ENCODE measurements at regions not wholly inside any gene's neighbourhood (a gene's known extent, or its start where the extent isn't known, plus 50 kb on each side); places are given as distances from the start of the nearest gene placed in this dataset.
"Not testable (repeated sequence)": the region's sequence is repeated elsewhere in the genome, so short reads cannot be mapped to it uniquely, and the experiment has no call there.

- intact Hi-C loops (cut with micrococcal nuclease), result no loop called here
- Mint-ChIP-seq H3K4me1 (ENCODE audit: low read depth) (no peaks in the 10 kb centered on the region), H3K9me3 (no peaks in the 10 kb centered on the region), H3K36me3 (no peaks in the 10 kb centered on the region), H3K4me3 (no peak overlapping the region), H3K27me3 (peaks cover 30% of the 10 kb centered on the region), H3K27ac (no peak overlapping the region)
- POLR2A ChIA-PET, result no interaction called here
- CTCF ChIA-PET, result no interaction called here
- no peak for DNase-seq
Observed at GRCh38 chr6:16884526-16884925, 123.3 kb upstream of the ATXN1 start.

GRCh38 chr6:16883414-16883813 is 122.2 kb upstream of the ATXN1 start:
- intact Hi-C loops (cut with micrococcal nuclease), result no loop called here
- Mint-ChIP-seq H3K4me1 (ENCODE audit: low read depth) (no peaks in the 10 kb centered on the region), H3K36me3 (no peaks in the 10 kb centered on the region), H3K27ac (no peak overlapping the region), H3K9me3 (no peaks in the 10 kb centered on the region), H3K4me3 (no peak overlapping the region), H3K27me3 (peaks cover 30% of the 10 kb centered on the region)
- CTCF ChIA-PET, result no interaction called here
- DNase-seq, result no peak
- POLR2A ChIA-PET, result no interaction called here

GRCh38 chr6:16882230-16882629 is 121.0 kb upstream of the ATXN1 start:
- Mint-ChIP-seq H3K9me3 (peaks cover 10% of the 10 kb centered on the region), H3K4me3 (no peak overlapping the region), H3K36me3 (peaks cover 2% of the 10 kb centered on the region), H3K4me1 (ENCODE audit: low read depth) (no peaks in the 10 kb centered on the region), H3K27ac (no peak overlapping the region), H3K27me3 (peaks cover 41% of the 10 kb centered on the region)
- CTCF ChIA-PET, result interaction anchor here (1.0 kb wide), 1 partner anchor 87 kb away, joined by 3 read pairs; no protein-coding TSS in a partner anchor
- intact Hi-C loops (cut with micrococcal nuclease), result no loop called here
- DNase-seq, result no peak
- POLR2A ChIA-PET, result no interaction called here

DNA sequence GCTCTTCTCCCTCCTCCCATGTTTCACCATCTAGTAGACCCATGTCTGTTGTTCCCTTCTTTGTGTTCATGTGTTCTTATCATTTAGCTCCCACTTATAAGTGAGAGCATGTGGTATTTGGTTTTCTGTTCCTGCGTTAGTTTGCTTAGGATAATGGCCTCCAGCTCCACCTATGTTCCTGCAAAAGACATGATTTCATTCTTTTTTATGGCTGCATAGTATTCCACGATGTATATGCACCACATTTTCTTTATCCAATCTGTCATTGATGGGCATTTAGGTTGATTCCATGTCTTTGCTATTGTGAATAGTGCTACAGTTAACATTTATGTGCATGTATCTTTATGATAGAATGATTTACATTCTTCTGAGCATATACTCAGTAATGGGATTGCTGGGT is 115.6 kb upstream of the ATXN1 start:
- H3K4me3 Mint-ChIP-seq; POLR2A ChIA-PET; H3K36me3 Mint-ChIP-seq; DNase-seq; CTCF ChIA-PET; H3K27ac Mint-ChIP-seq; intact Hi-C loops (cut with micrococcal nuclease): not testable (repeated sequence)
- H3K27me3 Mint-ChIP-seq, result peaks cover 34% of the 10 kb centered on the region
- peaks cover 17% of the 10 kb centered on the region for H3K4me1 Mint-ChIP-seq (ENCODE audit: low read depth)
- peaks cover 16% of the 10 kb centered on the region for H3K9me3 Mint-ChIP-seq

DNA sequence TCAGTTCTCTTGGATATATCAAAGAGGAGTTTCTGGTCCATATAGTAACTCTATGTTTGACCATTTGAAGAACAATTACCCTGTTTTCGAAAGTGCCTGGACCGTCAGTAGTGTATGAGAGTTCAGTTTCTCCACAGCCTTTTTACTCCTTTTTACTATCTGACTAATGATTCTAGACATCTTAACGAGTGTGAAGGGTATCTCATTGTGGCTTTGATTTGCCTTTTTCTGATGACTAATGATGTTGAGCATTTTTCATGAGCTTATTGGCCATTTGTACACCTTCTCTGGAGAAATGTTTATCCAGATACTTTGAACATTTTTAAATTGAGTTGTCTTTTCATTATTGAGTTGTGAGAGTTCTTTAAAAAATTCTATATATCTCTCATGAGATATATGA is 114.9 kb upstream of the ATXN1 start:
- H3K27ac Mint-ChIP-seq, result no peak overlapping the region
- H3K4me3 Mint-ChIP-seq, result no peak overlapping the region
- intact Hi-C loops (cut with micrococcal nuclease), result no loop called here
- peaks cover 2% of the 10 kb centered on the region for H3K36me3 Mint-ChIP-seq
- ChIA-PET CTCF (no interaction called here), POLR2A (no interaction called here)
- peaks cover 16% of the 10 kb centered on the region for H3K9me3 Mint-ChIP-seq
- no peak for DNase-seq
- peaks cover 30% of the 10 kb centered on the region for H3K27me3 Mint-ChIP-seq
- peaks cover 17% of the 10 kb centered on the region for H3K4me1 Mint-ChIP-seq (ENCODE audit: low read depth)

DNA sequence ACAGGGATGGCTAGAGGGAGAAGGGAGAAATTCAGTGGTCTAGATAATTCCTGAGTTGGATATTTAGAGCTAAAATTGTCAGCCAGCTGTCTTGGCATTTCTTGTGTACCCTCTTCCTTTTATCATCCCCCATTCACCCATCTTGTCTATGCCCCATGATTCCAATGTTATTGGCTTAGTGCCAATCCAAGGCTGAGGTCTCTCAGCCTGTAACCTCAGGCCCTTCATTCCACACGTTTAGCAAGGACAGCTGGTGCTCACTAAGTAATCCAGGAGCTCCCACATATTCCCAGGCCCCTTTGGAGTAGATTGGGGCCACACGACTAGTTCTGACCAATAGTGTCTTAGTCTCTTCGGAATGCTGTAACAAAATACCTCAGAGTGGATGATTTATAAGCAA is 112.4 kb upstream of the ATXN1 start:
- H3K36me3 Mint-ChIP-seq, result peaks cover 2% of the 10 kb centered on the region
- H3K9me3 Mint-ChIP-seq, result peaks cover 16% of the 10 kb centered on the region
- intact Hi-C loops (cut with micrococcal nuclease), result no loop called here
- ChIA-PET CTCF (interaction anchor here (2.8 kb wide), 1 partner anchor 102 kb away, joined by 9 read pairs; no protein-coding TSS in a partner anchor), POLR2A (no interaction called here)
- H3K27me3 Mint-ChIP-seq, result peaks cover 26% of the 10 kb centered on the region
- H3K4me1 Mint-ChIP-seq (ENCODE audit: low read depth), result peaks cover 17% of the 10 kb centered on the region
- DNase-seq, result no peak
- H3K4me3 Mint-ChIP-seq, result no peak overlapping the region
- H3K27ac Mint-ChIP-seq, result no peak overlapping the region

DNA sequence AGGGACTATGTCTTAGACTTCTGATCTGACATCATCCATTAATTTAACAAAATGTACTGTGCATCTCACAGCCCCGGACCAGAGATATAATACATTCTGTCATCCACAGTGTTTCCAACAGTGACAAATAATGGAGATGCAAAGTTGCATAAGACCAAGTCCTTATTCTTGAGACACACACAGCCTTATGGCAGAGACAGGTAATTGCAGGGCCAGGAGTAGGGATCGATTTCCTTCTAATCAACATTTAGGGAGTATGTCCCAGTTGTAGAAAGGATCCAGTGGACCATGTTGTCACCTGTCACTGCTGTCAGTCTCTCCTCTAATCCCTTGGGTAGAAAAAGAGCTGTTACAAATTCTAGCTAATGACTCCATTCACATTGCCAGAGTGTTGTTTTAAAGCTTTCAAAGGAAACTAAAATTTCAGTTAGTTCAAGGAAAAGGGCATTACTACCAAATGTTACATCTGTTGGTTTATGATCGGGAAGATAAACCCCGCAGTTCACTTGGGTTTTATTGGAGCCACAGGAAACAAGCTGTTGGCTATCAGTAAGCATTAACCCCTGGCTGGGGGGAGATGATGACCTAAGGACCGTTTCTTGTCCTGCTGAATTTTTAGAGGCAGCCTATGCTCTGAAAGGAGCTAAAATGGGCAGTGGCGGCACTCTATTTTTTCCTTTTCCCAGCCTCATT is 111.4 kb upstream of the ATXN1 start:
- no peak overlapping the region for H3K27ac Mint-ChIP-seq
- DNase-seq, result no peak
- POLR2A ChIA-PET, result no interaction called here
- no peaks in the 10 kb centered on the region for H3K36me3 Mint-ChIP-seq
- no peak overlapping the region for H3K4me3 Mint-ChIP-seq
- CTCF ChIA-PET, result interaction anchor here (0.7 to 2.8 kb wide), 2 partner anchors 101 to 759 kb away, joined by 3 to 9 read pairs; no protein-coding TSS in a partner anchor
- peaks cover 17% of the 10 kb centered on the region for H3K4me1 Mint-ChIP-seq (ENCODE audit: low read depth)
- peaks cover 20% of the 10 kb centered on the region for H3K27me3 Mint-ChIP-seq
- intact Hi-C loops (cut with micrococcal nuclease), result no loop called here
- H3K9me3 Mint-ChIP-seq, result peaks cover 10% of the 10 kb centered on the region

DNA sequence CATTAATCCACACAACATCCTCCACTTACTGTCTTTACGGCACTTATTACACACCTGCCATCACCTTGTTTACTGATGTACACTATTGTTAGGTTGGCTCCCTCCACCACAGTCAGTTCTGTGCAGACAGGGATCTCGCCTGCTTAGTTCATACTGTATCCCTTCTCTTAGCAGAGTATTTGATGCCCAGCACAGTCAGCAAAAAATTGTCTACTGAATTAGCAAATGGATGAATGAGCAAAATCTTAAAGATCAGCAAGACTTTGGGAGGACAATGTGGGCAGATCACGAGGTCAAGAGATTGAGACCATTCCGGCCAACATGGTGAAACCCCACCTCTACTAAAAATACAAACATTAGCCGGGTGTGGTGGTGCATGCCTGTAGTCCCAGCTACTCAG is 109.8 kb upstream of the ATXN1 start:
- DNase-seq, result no peak
- Mint-ChIP-seq H3K27ac (no peak overlapping the region), H3K36me3 (no peaks in the 10 kb centered on the region), H3K4me3 (no peak overlapping the region), H3K27me3 (peaks cover 13% of the 10 kb centered on the region), H3K4me1 (ENCODE audit: low read depth) (peaks cover 10% of the 10 kb centered on the region), H3K9me3 (no peaks in the 10 kb centered on the region)
- intact Hi-C loops (cut with micrococcal nuclease), result no loop called here
- POLR2A ChIA-PET, result interaction anchor here (0.6 kb wide), 1 partner anchor 23 kb away, joined by 3 read pairs; no protein-coding TSS in a partner anchor
- CTCF ChIA-PET, result interaction anchor here (0.7 kb wide), 1 partner anchor 1280 kb away, joined by 3 read pairs; no protein-coding TSS in a partner anchor

GRCh38 chr6:16868968-16869367 is 107.7 kb upstream of the ATXN1 start:
- DNase-seq, result no peak
- H3K36me3 Mint-ChIP-seq, result no peaks in the 10 kb centered on the region
- POLR2A ChIA-PET, result no interaction called here
- CTCF ChIA-PET, result no interaction called here
- H3K9me3 Mint-ChIP-seq, result no peaks in the 10 kb centered on the region
- H3K27ac Mint-ChIP-seq, result no peak overlapping the region
- H3K27me3 Mint-ChIP-seq, result peaks cover 11% of the 10 kb centered on the region
- H3K4me1 Mint-ChIP-seq (ENCODE audit: low read depth), result no peaks in the 10 kb centered on the region
- no peak overlapping the region for H3K4me3 Mint-ChIP-seq
- intact Hi-C loops (cut with micrococcal nuclease), result no loop called here

- no peaks in the 10 kb centered on the region for H3K27me3 Mint-ChIP-seq
- no peaks in the 10 kb centered on the region for H3K4me1 Mint-ChIP-seq (ENCODE audit: low read depth)
- intact Hi-C loops (cut with micrococcal nuclease), result no loop called here
- DNase-seq, result no peak
- no peaks in the 10 kb centered on the region for H3K36me3 Mint-ChIP-seq
- H3K27ac Mint-ChIP-seq, result no peak overlapping the region
- ChIA-PET POLR2A (no interaction called here), CTCF (interaction anchor here (0.9 kb wide), 1 partner anchor 10 kb away, joined by 3 read pairs; no protein-coding TSS in a partner anchor)
- no peak overlapping the region for H3K4me3 Mint-ChIP-seq
- H3K9me3 Mint-ChIP-seq, result no peaks in the 10 kb centered on the region
Observed at GRCh38 chr6:16857969-16858592, 96.8 kb upstream of the ATXN1 start.

- no peaks in the 10 kb centered on the region for H3K36me3 Mint-ChIP-seq
- DNase-seq, result no peak
- no peak overlapping the region for H3K4me3 Mint-ChIP-seq
- ChIA-PET POLR2A (no interaction called here), CTCF (no interaction called here)
- no peak overlapping the region for H3K27ac Mint-ChIP-seq
- H3K27me3 Mint-ChIP-seq, result peaks cover under 1% of the 10 kb centered on the region
- intact Hi-C loops (cut with micrococcal nuclease), result no loop called here
- no peaks in the 10 kb centered on the region for H3K9me3 Mint-ChIP-seq
- peaks cover 10% of the 10 kb centered on the region for H3K4me1 Mint-ChIP-seq (ENCODE audit: low read depth)
Observed at GRCh38 chr6:16855460-16855859, 94.2 kb upstream of the ATXN1 start.

DNA sequence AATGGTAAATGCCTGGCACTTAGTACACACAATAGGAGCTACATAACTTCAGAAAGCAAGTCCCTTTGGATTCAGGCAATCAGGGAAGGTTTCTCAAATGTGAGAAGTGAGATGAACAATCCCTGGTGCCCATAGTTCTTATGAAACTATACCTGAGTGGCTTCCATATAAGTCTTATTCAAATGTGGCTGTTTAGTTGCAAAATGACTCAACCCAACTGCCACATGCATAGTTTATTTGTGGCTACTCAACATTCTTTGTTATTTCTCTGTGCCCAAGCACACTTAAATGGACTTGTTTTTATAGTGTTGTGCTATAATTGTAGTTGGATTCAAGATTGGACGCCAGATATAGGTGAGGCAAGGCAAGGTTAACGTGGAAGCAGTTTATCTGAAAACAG is 93.7 kb upstream of the ATXN1 start:
- ChIA-PET CTCF (no interaction called here), POLR2A (no interaction called here)
- Mint-ChIP-seq H3K4me1 (ENCODE audit: low read depth) (peaks cover 10% of the 10 kb centered on the region), H3K4me3 (no peak overlapping the region), H3K27ac (no peak overlapping the region), H3K9me3 (no peaks in the 10 kb centered on the region), H3K36me3 (no peaks in the 10 kb centered on the region), H3K27me3 (peaks cover 5% of the 10 kb centered on the region)
- DNase-seq, result no peak
- intact Hi-C loops (cut with micrococcal nuclease), result loop anchor here (5.0 kb wide), 1 partner anchor 97 kb away; no protein-coding TSS in a partner anchor

- ChIA-PET CTCF (interaction anchor here (1.0 to 1.4 kb wide), 2 partner anchors 15 to 115 kb away, joined by 3 to 4 read pairs; no protein-coding TSS in a partner anchor), POLR2A (interaction anchor here (1.3 kb wide), 1 partner anchor 52 kb away, joined by 3 read pairs; no protein-coding TSS in a partner anchor)
- Mint-ChIP-seq H3K27ac (no peak overlapping the region), H3K4me3 (no peak overlapping the region), H3K4me1 (ENCODE audit: low read depth) (peaks cover 22% of the 10 kb centered on the region), H3K36me3 (no peaks in the 10 kb centered on the region), H3K27me3 (peaks cover 13% of the 10 kb centered on the region), H3K9me3 (no peaks in the 10 kb centered on the region)
- DNase-seq, result no peak
- intact Hi-C loops (cut with micrococcal nuclease), result loop anchor here (5.0 kb wide), 1 partner anchor 100 kb away; no protein-coding TSS in a partner anchor
Observed at GRCh38 chr6:16852671-16853070, 91.4 kb upstream of the ATXN1 start.

All from activated CD4-positive, alpha-beta memory T cell treated with anti-CD3 and anti-CD28 coated beads for 36 hours (primary cell).